Right lung (tissue), 2 donors: ENCODE measurements at regions not wholly inside any gene's neighbourhood (a gene's known extent, or its start where the extent isn't known, plus 50 kb on each side); places are given as distances from the start of the nearest gene placed in this dataset.
A peak's percentile ranks its signal among the peaks of the same experiment; 100 is the strongest.
"Not testable (repeated sequence)": the region's sequence is repeated elsewhere in the genome, so short reads cannot be mapped to it uniquely, and the experiment has no call there.

Experiments used
- DNase-seq, 2 donors: peaks; one replicate each; pipeline ENCODE4 v3.0.0-alpha.2; 2013

DNA sequence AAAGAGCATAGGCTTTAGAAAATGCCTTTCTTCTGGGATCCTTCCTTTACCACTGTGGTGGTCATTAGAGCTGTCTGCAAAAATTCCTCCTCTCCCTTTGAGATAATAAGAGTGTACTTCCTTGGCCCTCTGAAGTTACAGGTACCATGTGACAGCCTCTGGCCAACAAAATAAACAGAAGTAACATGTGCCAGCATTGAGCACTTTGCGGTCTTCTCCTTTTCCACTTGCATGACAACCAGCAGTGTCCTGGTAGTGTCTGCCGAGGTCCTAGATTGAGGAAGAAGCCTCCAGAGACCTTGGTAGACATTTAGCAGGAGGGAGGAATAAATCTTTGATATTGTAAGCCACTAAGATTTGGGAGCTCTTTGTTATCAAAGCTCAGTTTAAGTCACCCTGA, 87.5 kb upstream of the ARID1B start:
- no peak for DNase-seq

DNA sequence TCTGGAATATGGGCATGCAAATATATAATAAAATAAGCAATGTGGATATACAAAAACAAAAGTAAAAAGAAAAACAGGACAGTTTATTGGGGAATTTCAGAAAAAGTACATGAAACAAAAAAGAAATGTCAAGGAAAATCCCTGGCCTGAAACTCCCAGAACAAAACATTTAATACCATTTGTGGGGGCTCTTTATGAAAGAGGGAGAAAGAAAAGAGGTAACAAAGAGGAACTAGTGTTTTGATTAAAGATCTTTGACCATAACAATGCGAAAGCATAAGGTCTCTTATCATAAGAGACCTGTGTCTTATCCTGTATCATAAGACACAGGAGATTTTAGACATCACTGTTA, 88.6 kb upstream of the ARID1B start:
- no peak for DNase-seq

DNA sequence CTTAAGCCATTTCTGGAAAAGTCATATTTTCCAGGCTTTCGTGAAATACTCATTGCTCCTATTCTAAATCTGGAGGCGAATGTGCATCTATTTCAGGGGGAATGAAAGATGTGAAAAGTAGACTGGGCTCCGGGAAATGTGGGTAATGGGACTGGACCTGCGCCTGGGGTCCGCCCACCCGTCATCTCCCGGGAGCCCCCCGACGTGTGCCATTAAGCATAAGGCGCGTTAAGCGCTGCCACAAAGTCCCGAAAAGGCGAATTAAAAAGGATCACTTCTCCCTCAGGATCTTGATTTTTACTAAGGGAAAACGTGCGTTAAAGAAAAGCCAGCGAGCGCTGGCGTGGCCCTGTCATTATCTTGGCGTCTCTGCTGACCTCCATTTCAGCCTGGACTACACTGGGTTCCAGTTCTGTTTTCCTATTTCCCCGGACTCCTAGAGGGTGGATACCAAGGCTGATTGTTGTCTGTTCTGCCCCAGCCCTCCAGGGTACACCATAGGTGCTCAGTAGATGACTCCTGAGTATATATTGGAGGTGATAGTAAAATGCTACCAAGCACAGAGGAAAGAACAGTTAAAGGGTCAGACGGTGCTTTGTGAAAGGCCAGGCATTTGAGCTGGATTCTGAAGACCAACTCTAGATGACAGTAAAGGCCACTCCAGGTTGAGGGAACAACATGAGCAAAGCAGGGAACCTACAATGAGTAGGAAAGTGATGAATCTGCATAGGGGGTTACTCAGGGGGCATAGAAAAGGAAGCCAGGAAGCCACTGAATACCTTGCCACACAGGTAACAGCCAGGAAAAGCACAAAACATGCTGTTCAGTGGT, 89.2 kb upstream of the ARID1B start:
- peak; percentile 9 to 42 for DNase-seq

DNA sequence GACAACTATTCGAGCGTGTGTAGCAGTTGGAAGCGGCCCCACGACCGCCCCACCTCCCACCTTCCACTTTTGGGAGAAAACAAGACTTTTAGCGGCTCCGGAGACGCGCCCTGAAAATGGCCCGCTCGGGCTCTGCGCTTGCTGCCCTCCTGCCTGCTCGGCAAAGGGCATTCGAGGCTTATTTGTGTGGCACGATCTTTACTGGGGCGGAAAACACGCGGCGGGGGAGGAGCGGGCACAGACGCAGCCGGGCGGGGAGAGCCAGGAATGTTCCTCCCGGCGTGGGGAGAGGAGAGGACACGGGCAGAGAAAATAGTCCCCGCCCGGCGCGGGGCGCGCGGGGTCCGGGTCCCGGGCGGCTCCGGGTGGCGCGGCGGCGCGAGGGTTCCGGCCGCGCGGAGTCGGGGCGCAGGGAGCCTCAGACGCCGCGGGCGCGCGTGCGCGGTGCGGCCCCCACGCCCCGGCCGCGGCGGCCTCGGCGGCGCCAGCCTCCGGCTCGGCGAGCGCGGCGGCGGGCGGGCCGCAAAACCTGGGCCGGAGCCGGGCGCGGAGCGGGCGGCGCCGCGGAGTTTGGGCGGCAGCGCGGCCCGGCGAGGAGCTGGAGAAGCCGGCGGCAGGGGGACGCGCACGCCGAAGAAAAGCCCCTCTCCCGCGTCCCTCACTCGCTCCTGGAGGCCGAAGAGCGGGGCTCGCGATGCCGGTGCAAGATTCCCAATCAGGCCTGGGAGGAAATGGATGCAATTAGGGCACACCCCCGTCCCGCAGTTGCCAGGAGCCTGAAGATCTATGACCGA, 90.0 kb upstream of the ARID1B start:
- DNase-seq: peak; percentile 89 to 91

DNA sequence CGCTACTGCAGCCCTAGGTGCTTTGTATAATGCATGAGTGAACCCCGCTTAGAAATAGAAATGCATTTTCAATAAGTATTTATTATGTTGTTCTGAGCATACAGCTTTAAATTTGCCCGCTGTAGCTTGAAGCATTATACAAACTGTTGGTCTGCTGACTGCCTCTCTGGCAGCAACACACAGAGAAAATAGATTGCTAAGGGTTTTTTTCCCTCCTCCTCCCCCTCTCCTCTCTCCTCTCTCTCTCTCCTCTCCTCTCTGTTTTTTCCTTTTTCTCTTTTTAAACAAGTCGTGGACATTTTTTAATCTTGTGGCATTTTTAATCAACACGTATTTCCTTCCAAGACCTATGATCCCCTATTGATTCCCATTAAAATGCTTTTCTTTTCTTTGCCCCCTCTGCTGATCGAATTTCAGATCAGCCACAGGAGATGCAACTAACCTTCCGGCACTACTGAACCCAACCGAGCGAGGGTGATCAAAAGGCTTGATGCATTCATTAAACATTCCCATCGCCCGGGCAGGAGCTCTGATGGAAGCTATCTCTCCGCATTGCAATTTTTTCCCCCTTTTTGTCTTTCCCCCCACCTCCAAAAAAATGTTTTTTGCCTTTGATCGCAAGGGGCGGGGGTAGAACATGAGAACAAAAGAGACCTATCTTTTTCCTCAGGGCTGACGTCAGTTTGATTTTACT, 90.7 kb upstream of the ARID1B start:
- peak; percentile 72 to 81 for DNase-seq

DNA sequence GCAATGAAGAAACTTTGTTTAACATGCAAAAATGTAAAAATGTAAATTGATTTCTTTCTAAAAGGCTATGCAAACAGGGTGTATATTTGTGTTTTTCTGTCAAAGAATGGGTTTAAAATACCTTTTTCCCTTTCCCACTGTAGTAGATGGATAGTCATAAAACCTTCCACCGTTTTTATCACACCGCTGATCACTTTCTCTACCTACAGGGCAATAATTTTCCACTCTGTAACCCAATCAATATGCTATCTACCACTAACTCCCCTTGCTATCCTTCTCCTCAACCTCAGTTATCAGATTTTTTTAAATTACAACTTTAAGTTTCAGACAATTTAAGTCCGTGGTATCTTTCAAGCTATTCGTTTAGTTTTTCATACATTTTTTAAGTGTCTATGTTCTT, 91.4 kb upstream of the ARID1B start:
- DNase-seq: no peak

DNA sequence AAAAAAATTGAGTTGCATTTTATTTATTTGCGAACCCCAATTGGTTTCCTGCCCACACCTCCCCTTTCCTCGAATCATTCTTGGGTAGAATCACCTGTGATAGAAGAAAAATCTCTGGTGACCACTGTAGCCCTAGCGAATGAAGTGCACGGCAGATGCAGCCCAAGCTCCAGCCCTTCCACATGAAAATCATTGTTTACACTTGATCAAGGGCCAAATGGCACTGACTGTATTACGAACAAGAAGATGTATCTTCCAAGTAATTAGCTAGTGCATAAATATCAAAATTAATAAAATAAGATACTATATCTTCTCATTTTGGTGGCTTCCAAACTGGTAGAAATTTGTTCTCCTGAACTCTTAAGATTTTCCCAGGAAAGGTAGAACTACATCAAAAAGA, 93.4 kb upstream of the ARID1B start:
- peak; percentile 39 to 48 for DNase-seq

DNA sequence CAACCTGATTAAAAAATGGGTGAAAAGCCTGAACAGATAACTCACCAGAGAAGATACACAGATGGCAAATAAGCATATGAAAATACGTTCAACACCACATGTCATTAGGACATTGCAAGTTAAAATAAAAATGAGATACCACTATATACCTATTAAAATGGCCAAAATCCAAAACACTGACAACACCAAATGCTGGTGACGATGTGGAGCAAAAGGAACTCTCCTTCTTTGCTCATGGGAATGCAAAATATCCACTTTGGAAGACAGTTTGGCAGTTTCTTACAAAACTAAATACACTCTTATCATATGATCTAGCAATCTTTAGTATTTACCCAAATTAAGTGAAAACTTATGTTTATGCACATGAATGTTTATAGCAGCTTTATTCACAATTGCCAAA, 100.5 kb upstream of the ARID1B start:
- no peak for DNase-seq

DNA sequence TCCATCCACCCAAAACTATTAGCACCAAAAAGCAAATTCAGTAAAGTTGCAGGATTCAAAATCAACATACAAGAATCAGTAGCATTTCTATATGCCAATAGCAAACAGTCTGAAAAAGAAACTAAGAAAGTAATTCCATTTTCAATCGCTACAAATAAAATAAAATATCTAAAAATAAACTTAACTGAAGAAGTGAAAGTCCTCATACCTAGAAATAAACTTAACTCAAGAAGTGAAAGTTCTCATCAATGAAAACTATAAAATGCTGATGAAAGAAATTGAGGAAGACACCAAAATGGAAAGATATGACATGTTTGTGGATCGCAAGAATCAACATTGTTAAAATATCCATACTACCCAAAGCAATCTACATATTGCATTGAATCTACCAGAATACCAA, 103.0 kb upstream of the ARID1B start:
- DNase-seq: no peak

DNA sequence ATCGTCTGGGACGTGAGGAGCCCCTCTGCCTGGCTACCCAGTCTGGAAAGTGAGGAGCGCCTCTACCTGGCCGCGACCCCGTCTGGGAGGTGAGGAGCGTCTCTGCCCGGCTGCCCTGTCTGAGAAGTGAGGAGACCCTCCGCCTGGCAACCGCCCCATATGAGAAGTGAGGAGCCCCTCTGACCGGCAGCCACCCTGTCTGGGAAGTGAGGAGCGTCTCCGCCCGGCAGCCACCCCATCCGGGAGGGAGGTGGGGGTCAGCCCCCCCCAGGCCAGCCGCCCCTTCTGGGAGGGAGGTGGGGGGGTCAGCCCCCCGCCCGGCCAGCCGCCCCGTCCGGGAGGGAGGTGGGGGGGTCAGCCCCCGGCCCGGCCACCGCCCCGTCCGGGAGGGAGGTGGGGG, 107.1 kb upstream of the ARID1B start:
- not testable (repeated sequence) for DNase-seq

DNA sequence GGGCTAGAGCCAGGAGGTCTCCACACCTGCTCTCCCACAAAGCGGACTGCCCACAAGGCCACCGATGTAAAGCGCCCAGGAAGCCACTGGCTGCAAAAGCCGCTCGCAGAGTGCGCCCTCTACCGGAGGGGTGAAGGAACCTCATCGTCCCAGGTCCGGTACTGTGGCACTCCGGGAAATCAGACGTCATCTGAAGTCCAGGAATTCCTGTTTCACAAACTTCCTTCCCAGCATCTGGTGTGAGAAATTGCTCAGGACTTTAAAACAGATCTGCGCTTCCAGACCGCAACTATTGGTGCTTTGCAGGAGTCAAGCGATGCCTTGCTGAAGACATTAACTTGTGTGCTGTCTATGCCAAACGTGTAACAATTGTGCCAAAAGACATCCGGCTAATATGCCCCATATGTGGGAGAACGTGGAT, 115.1 kb upstream of the ARID1B start:
- no peak for DNase-seq

DNA sequence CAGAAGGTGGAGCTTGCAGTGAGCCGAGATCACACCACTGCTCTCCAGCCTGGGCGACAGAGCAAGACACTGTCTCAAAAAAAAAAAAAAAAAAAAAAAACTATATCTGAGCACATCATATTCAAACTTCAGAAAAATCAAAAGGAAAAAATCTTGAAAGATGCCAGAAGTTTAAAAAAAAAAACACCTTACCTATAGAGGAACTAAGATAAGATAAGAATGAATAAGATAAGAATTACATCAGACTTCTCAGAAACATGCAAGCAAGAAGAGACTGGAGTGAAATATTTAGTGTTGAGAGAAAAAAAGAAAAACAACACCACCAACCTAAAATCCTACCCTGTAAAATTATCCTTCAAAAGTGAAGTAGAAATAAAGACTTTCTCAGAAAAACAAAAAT, 116.8 kb upstream of the ARID1B start:
- DNase-seq: no peak

DNA sequence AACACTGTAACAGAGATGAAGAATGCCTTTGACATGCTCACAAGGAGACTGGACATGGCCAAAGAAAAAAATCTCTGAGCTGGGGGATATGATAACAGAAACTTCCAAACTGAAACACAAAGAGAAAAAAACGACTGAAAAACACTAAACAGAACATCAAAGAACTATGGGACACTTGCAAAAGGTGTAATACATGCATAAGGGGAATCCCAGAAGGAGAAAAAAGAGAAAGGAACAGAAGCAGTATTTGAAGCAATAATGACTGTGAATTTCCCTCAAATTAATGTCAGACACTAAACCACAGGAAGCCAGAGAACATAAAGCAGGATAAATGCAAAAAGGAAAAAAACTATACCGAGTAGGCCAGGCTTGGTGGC, 117.4 kb upstream of the ARID1B start:
- no peak for DNase-seq

DNA sequence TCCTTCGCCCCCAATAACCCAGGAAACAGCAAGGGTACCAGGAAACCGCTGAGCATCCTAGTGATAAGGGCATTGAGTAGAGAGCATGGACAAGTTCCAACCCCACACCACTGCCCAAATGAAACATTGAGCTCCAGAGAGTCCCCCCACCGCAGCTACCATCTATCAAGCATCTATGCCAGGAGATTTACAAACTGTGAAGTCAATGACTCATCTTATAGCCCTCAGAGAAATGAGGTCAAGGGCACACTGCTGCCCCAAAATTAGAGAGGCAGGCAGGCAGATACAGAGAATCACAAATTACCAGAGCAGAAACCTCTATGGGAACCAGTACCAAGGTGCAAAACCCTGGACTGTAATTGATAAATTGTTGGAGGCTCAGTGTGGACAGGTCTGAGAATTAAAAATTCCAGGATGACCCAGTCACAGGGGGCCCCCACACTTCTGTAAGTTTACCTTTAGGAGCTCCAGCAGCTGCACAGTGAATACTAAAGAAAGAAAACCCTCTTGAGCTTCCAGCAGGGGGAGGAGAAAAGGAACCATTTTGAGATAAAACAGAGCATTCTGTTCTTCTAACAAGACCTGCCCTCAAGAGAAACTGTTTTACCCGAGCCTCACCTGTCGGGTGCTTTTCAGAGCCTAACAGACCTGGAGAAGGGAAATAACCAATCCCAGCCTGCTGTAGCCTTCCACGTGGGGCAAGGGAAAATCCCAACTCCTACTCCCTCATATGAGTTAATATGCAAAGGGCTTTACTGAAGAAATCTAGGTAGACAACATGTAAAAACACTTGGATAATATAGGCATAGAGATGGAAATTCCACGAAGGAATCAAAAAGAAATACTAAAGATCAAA, 118.0 kb upstream of the ARID1B start:
- no peak for DNase-seq

DNA sequence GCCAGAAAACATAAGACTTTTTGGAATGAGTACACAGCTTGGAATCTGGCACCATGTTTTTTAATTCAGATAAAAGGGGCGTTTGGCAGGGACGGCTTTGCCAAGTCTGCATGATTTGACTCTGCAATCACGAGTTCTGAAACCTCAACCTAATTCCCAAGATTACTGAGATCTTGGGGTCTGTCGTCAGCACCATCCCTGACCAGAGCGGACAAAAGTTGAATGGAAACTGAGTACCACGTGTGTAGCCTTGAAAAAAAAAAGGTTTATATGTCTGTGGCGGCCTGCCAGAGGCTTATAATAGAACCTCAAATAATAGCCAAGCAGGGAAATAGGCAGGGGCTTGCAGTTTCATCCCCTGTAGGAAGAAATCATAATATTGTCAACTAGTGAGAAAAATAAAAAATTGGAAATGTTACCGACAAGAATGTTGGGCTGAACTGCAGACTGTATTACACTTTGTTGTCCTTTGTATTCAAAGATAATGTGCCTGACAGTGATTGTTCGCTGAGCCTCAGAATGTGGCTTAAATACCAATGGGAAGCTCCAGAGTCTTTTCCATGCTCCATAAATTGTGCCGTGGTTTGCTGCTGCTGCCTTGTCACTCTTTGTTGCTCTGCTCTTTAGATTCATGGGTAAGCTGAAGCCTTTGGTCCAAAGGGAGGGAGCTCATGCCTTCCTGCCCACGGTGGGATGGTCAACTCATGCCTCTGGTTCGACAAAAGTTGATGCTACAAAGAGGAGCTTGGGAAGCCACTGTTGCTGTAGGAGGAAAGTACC, 118.8 kb upstream of the ARID1B start:
- DNase-seq: peak; percentile 91 to 95

DNA sequence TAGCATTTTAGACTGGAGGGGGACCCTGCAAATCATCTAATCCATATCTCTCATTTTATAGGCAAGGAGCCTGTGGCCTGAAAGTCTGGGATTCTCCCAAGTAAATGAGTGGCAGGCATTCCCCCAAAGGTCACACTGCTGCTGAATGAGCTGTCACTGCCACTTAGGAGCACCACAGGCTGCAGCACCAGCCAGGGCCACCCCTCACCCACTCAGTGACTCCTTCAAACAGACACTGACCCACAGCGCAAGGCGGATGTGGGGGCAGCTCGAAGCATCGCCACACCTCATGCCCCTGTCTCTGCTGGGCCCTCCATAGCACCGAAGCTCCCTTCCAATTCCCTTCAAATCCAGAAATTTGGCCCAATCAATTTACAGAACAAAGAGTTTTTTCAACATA, 119.9 kb upstream of the ARID1B start:
- no peak for DNase-seq

DNA sequence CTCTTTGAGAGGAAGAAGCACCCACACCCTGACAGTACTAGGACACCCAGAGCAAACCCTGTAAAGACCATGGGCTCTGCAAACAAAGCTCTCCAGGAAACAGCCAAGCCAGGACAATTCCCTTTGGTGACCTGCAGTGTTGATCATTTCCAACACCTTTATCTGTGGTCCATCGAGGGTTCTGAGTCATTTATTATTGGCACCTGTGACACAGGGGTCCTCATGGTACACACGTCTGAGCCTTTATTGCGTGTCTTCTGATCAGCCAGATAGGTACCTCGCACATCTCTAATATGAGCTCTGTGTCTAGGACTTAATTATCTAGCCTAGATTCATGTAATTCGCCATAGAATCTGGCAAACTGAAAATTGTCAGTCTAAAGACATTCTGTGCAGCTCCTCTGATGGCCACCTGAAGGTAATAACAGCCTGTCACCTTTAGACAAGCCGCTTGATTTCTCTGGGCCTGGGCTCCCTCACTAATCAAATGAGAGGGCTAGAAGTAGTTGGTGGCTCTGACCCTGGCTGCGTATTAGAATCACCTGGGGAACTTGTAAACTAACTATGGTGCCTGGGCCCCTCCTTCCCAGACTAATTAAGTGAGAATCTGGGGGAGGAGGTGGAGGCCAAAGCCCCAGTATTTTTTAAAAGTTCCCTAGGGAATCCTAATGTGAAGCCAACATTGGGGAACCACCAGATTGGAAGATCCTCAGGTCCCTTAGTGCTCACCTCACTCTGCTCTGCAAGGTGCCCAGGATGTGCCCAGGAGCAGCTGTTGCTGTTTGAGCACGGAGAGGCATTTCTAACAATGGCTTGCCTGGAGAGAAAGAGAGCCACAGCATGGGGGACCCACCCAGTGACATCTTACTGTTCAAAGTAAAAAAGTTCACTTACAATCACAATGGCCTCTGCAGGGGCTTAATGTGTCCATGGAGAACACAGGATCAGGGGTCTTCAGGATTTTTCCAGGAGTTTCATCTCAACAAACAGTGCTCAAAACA, 122.0 kb upstream of the ARID1B start:
- no peak for DNase-seq

DNA sequence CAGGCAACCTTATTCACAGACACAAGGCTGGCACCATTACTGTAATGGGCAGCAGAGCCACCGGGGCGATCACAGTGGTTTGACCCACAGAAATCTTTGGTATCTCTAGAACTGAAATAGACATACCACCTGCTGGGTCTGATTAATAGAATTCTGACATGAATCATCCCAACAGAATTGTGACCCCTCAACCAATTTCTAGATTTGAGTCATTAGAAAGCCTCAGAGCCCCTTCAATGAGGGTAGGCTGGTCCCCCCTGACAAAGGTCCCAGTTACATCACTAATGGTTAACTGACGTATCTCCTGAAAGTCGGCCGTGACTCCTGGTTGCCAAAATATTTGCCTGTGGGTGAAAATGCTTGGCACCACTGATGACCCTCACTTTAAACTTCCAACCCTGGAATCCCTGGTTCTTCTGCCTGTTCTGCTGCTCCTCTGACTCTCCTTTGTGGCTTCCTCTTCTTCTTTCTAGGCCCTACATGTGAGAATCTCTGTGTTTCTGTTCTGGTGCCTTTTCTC, 124.9 kb upstream of the ARID1B start:
- DNase-seq: no peak

DNA sequence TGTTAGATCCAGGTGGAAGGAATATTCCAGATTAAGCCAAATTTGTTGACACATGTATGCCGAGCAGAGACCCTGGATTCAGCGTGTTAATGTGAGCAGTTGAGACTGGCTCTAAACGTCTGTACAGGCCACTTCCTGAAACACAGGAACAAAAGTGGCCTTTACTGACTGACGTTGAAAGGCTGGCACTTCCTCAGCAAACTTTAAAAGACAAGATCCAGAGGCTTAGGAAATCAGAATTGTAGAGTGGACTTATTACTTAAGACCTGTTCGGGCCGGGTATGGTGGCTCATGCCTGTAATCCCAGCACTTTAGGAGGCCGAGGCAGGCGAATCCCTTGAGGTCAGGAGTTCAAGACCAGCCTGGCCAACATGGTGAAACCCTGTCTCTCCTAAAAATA, 125.7 kb upstream of the ARID1B start:
- no peak for DNase-seq
